ENCODE measurements at regions not wholly inside any gene's neighbourhood (a gene's known extent, or its start where the extent isn't known, plus 50 kb on each side); places are given as distances from the start of the nearest gene placed in this dataset.

DNA sequence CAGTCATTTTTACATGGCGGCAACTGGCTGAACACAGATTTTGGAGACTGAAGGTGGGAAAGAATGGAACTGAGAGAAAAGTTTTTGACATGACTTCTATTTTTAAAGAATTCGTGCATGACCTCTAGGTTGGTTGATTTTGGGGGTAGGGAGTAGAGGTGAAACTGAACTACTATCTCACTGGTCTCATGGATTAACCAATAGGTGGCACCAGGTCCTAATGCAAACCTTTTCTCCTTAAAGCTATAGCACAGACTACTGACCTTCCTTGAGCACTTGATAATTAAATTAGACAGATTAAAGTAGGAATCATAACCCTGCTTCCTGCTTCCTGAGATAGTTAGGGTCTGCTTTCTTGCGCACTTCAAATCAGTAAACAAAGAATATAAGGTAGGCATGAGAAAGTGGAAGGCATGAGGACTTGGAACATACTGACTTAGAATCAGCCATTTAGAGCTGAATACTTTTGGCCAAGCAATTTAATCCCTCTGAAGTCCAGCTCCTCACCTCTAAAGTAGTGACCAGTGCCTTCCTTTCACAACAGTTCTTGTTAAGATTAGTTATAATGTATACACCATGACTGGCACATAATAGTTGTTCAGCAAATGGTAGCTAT lies 206.0 kb downstream of the CENPF start:
- in situ Hi-C loops (cut with HindIII; ENCODE audit: low pct_ligation_motif_present, low pct_unique_long_range_greater_than_20kb, low sequenced_read_pairs): no loop called here
- peak; percentile 36 for DNase-seq

GRCh38 chr1:214816603-214817002 lies 213.6 kb downstream of the CENPF start:
- no peak for DNase-seq
- in situ Hi-C loops (cut with HindIII; ENCODE audit: low pct_ligation_motif_present, low pct_unique_long_range_greater_than_20kb, low sequenced_read_pairs): no loop called here

GRCh38 chr1:214823311-214824117 lies 220.5 kb downstream of the CENPF start:
- in situ Hi-C loops (cut with HindIII; ENCODE audit: low pct_ligation_motif_present, low pct_unique_long_range_greater_than_20kb, low sequenced_read_pairs): no loop called here

DNA sequence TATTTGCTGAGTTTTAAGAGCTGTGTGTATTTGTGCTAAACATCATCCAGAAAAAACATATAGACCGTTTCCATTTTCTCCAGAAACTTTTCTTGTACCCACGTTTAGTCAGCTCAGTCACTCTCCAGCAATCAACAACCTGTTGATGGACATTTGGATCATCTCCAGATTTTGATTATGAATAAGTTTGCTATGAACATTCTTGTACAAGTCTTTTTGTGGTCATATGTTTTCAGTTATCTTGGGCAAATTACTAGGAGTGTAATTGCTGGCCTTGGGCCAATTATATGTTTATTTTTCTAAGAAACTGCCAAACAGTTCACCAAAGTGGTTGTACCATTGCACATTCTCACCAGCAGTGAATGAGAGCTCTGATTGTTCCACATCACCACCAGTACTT lies 221.8 kb downstream of the CENPF start:
- in situ Hi-C loops (cut with HindIII; ENCODE audit: low pct_ligation_motif_present, low pct_unique_long_range_greater_than_20kb, low sequenced_read_pairs): no loop called here
- no peak for DNase-seq

More at GRCh38 chr1:214823311-214824117, 220.5 kb downstream of the CENPF start:
- no peak for DNase-seq

GRCh38 chr1:214826619-214827018 lies 223.6 kb downstream of the CENPF start:
- in situ Hi-C loops (cut with HindIII; ENCODE audit: low pct_ligation_motif_present, low pct_unique_long_range_greater_than_20kb, low sequenced_read_pairs): no loop called here

DNA sequence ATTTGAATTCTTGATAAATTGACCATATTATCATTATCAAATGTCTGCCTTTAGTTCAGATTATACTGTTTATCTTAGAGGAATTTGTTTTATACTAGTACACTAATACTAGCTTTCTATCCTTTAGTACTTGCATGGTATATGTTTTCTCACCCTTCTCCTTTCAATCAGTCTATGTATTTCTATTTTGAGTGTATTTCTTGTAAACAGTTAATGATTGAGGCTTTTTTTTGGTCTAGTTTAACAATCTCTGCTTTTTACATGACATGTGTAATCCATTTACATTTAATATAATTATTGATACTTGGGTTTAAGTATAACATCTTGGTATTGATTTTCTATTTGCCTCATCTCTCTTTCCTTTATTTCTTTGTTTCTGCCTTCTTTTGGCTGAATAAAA lies 224.9 kb downstream of the CENPF start:
- in situ Hi-C loops (cut with HindIII; ENCODE audit: low pct_ligation_motif_present, low pct_unique_long_range_greater_than_20kb, low sequenced_read_pairs): no loop called here

More at GRCh38 chr1:214826619-214827018, 223.6 kb downstream of the CENPF start:
- DNase-seq: no peak

GRCh38 chr1:214830941-214831340 lies 227.9 kb downstream of the CENPF start:
- in situ Hi-C loops (cut with HindIII; ENCODE audit: low pct_ligation_motif_present, low pct_unique_long_range_greater_than_20kb, low sequenced_read_pairs): no loop called here
- DNase-seq: no peak

More for the DNA sequence above, 224.9 kb downstream of the CENPF start:
- DNase-seq: no peak

GRCh38 chr1:214831956-214832355 lies 229.0 kb downstream of the CENPF start:
- DNase-seq: no peak
- in situ Hi-C loops (cut with HindIII; ENCODE audit: low pct_ligation_motif_present, low pct_unique_long_range_greater_than_20kb, low sequenced_read_pairs): no loop called here

DNA sequence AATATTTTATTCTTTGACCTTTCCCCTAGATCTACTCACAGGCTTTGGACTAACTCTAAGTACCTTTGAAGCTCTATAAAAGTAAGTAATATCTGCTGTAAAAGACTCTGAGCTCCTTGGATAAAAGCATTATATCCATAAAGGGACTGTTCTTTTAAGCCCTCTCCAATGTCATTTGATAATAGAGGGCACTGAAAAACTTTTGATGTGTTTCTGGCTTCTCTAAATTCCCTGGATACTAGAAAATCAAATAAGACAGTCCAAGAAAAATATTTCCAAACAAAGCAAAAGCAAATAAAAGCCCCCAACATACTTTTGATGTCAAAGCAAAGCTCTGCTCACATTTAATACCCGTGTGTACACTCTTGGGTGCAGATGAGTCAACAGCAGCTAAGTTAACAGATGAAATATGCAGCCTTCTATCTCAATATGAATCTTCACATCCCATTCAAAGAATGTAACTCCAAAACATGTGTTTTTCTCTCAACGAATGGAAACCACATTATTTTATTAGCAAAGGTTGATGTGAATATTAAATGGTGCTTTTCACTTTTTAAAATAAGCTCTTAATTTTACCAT lies 230.3 kb downstream of the CENPF start:
- DNase-seq: no peak
- in situ Hi-C loops (cut with HindIII; ENCODE audit: low pct_ligation_motif_present, low pct_unique_long_range_greater_than_20kb, low sequenced_read_pairs): no loop called here

- DNase-seq: no peak
- in situ Hi-C loops (cut with HindIII; ENCODE audit: low pct_ligation_motif_present, low pct_unique_long_range_greater_than_20kb, low sequenced_read_pairs): no loop called here
Observed at GRCh38 chr1:214837376-214837775, 234.4 kb downstream of the CENPF start.

DNA sequence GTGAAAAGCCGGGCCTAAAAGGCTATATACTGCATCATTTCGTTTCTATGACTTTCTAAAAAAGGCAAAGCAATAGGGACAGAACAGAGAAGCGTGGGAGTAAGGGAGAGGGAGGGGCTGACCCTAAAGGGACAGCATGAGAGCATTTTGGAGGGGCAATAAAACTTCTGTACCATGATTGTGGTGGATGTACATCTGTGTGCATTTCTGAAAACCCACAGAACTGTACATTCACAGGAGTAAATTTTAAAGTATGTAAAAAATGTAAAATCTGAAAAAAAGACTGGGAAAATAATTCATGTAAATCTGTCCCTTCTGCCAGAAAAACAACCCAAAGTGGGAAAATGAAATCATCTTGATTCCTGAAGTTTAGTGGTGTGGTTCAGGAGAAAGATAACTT lies 235.4 kb downstream of the CENPF start:
- in situ Hi-C loops (cut with HindIII; ENCODE audit: low pct_ligation_motif_present, low pct_unique_long_range_greater_than_20kb, low sequenced_read_pairs): no loop called here
- no peak for DNase-seq

DNA sequence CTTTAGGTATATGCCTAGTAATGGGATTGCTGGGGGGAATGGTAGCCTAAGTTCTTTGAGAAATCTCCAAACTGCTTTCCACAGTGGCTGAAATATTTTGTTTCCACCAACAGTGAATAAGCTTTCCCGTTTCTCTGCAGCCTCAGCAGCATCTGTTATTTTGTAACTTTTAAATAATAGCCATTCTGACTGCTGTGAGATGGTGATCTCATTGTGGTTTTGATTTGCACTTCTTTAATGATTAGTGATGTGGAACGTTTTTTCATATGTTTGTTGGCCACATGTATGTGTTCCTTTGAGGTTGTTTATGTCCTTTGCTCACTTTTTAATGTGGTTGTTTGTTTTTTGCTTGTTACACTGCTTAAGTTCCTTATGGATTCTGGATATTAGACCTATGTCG lies 237.4 kb downstream of the CENPF start:
- DNase-seq: peak; percentile 82

GRCh38 chr1:214842856-214843255 lies 239.7 kb upstream of the KCNK2 start:
- in situ Hi-C loops (cut with HindIII; ENCODE audit: low pct_ligation_motif_present, low pct_unique_long_range_greater_than_20kb, low sequenced_read_pairs): no loop called here
- no peak for DNase-seq

More for the DNA sequence above, 237.4 kb downstream of the CENPF start:
- in situ Hi-C loops (cut with HindIII; ENCODE audit: low pct_ligation_motif_present, low pct_unique_long_range_greater_than_20kb, low sequenced_read_pairs): no loop called here

DNA sequence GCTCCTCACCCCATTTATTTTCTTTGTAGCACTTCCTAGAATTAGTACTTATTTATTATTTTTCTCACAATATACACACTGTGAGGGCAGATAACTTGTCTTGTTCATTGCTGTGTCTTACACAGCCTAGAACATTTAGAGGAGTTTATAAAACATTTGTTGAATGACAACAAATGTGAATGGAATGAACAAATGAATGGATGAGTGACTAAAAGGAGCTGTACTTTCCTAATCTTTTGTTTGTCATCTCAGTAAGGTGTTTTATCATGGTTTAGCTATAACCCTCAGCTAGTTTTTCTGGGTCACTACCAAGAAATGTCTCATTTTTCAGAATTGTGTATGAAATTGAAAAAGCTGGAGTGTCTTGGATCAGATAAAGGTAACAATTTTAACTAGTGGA lies 239.3 kb upstream of the KCNK2 start:
- DNase-seq: no peak
- in situ Hi-C loops (cut with HindIII; ENCODE audit: low pct_ligation_motif_present, low pct_unique_long_range_greater_than_20kb, low sequenced_read_pairs): no loop called here

DNA sequence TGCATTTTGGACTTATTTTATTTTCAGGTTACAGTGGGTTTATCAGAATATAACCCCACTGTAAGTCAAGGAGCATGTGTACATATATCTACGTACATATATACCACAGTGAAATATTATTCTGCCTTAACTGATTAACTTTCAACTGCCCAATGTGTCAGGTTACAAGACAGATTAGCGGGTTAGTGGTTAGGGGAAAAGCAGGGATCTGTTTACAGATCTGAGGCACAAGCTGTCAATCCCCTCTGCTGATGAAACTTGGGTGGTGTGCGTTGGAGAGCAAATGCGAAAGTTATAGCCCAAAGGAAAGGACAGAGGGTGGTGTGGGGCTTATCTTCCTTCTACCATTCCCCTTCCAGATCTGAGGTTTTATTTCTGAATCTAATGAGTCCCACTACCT lies 238.2 kb upstream of the KCNK2 start:
- in situ Hi-C loops (cut with HindIII; ENCODE audit: low pct_ligation_motif_present, low pct_unique_long_range_greater_than_20kb, low sequenced_read_pairs): no loop called here
- DNase-seq: no peak

GRCh38 chr1:214846276-214846675 lies 236.3 kb upstream of the KCNK2 start:
- in situ Hi-C loops (cut with HindIII; ENCODE audit: low pct_ligation_motif_present, low pct_unique_long_range_greater_than_20kb, low sequenced_read_pairs): no loop called here

GRCh38 chr1:214847071-214847810 lies 235.3 kb upstream of the KCNK2 start:
- no peak for DNase-seq
- in situ Hi-C loops (cut with HindIII; ENCODE audit: low pct_ligation_motif_present, low pct_unique_long_range_greater_than_20kb, low sequenced_read_pairs): no loop called here

More at GRCh38 chr1:214846276-214846675, 236.3 kb upstream of the KCNK2 start:
- DNase-seq: no peak

DNA sequence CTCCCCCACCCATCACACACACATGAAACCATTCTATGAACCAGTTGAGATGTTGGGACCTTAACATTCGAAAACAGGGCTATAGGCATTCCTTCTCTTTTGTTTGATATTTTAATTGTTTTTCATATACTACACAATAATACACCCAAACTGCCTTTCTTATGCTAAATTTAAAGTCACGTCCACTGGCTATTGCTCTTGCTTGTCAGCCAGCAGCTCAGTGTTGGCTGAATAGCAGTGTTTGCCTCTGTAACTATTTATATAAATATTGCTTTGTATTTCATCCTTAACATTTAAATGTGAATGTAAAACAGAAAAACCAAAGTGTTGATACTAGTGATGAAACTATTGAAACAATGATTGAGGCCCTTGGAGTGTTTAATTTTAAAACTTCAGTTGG lies 234.4 kb upstream of the KCNK2 start:
- in situ Hi-C loops (cut with HindIII; ENCODE audit: low pct_ligation_motif_present, low pct_unique_long_range_greater_than_20kb, low sequenced_read_pairs): no loop called here
- DNase-seq: no peak

- in situ Hi-C loops (cut with HindIII; ENCODE audit: low pct_ligation_motif_present, low pct_unique_long_range_greater_than_20kb, low sequenced_read_pairs): no loop called here
- no peak for DNase-seq
Observed at GRCh38 chr1:214850432-214851050, 232.0 kb upstream of the KCNK2 start.
